ENCODE measurements at regions not wholly inside any gene's neighbourhood (a gene's known extent, or its start where the extent isn't known, plus 50 kb on each side); places are given as distances from the start of the nearest gene placed in this dataset.

DNA sequence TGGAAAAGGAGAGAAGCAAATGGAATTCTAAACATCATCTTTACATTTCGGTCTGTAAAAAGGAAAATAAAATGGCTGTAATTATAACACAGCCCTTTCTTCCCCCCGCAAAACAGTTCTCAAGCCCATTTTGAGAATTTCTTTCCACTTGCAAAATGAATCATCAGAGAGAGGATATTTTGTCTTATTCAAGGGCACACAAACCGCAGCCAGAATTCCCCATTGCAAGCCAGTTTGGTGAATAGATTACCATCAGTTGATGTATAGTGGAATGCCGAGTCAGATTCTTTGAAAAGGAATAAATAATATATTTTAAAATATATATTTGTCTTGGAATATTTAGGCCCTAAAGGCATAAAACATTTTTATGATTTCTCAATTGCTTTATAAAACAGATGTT lies 420.4 kb upstream of the SEMA6D start:
- H3K4me1 ChIP-seq (ENCODE audit: control insufficient read depth in 5 of 5, insufficient read depth in 5 of 5, low read length in 5 of 5), result peaks cover 3 to 23% (median 21%) of the 10 kb centered on the region in 5 donors
- no peak overlapping the region for H3K9ac ChIP-seq (ENCODE audit: low read length in 5 of 5)
- H3K27me3 ChIP-seq (ENCODE audit: control insufficient read depth in 5 of 5, insufficient read depth in 4 of 5, low read length in 5 of 5), result no peaks in the 10 kb centered on the region
- no peak overlapping the region for H3K27ac ChIP-seq (ENCODE audit: low read depth, low read length)
- no peak overlapping the region for H3K4me3 ChIP-seq (ENCODE audit: low read depth in 1 of 5, low read length in 5 of 5)
- H3K9me3 ChIP-seq (ENCODE audit: control insufficient read depth in 5 of 5, low read length in 5 of 5), result no peaks in the 10 kb centered on the region
- H3K36me3 ChIP-seq (ENCODE audit: control insufficient read depth in 5 of 5, insufficient read depth in 5 of 5, low read length in 5 of 5), result no peaks in the 10 kb centered on the region

DNA sequence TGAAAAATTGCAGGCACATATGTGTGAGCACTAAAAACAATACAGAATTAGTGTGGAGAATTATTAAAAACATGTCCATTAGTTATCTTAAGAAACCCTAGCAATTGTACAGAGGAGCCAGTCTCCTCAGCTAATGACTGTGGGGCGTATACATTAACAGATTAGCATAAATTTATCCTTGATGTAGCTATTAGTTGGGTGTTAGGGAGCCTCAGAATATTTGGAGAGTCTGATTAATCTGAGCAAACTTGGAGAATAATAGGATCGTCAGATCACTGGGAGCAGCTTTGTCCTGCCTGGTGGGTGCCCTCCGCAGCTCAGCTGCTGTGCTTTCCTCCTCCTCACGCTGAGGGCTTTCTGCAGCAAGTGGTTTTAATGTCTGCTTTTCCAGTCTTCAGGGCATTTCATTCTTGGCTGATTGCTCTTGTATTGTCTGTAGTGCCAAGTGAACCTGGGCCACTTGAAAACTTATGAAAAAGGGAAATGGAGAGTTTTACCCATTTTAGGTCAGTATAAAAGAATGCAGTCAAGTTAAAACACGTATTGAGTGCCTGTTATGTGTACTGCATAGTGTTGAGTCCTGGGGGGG lies 417.4 kb upstream of the SEMA6D start:
- H3K4me1 ChIP-seq (ENCODE audit: control insufficient read depth in 5 of 5, insufficient read depth in 5 of 5, low read length in 5 of 5), result peaks cover 0 to 1% (median 0%) of the 10 kb centered on the region in 5 donors
- no peak overlapping the region for H3K4me3 ChIP-seq (ENCODE audit: low read depth in 1 of 5, low read length in 5 of 5)
- H3K9me3 ChIP-seq (ENCODE audit: control insufficient read depth in 5 of 5, low read length in 5 of 5), result no peaks in the 10 kb centered on the region
- H3K27me3 ChIP-seq (ENCODE audit: control insufficient read depth in 5 of 5, insufficient read depth in 4 of 5, low read length in 5 of 5), result no peaks in the 10 kb centered on the region
- no peak overlapping the region for H3K27ac ChIP-seq (ENCODE audit: low read depth, low read length)
- no peaks in the 10 kb centered on the region for H3K36me3 ChIP-seq (ENCODE audit: control insufficient read depth in 5 of 5, insufficient read depth in 5 of 5, low read length in 5 of 5)
- H3K9ac ChIP-seq (ENCODE audit: low read length in 5 of 5), result no peak overlapping the region

DNA sequence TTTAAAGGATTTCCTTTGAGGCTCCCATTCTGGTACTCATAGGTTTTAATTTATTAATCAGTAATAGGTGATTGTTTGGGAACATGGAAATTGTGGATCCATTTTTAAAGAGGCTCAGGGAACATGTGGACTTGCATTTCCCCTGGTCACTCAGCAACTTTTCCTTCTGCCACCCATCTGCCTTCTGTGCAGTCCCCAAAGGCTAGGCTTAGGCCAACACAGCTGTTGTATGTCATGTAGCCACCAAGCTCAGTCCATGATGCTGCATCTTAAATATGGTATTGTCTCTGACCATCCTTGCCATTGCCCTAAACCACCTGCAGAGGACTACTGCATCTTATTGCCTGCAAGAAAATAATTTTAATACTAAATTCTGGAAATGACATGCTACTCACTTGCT lies 416.7 kb upstream of the SEMA6D start:
- Histone ChIP-seq H3K4me3 (ENCODE audit: low read depth in 1 of 5, low read length in 5 of 5) (no peak overlapping the region), H3K9ac (ENCODE audit: low read length in 5 of 5) (no peak overlapping the region), H3K36me3 (ENCODE audit: control insufficient read depth in 5 of 5, insufficient read depth in 5 of 5, low read length in 5 of 5) (no peaks in the 10 kb centered on the region), H3K9me3 (ENCODE audit: control insufficient read depth in 5 of 5, low read length in 5 of 5) (no peaks in the 10 kb centered on the region), H3K27ac (ENCODE audit: low read depth, low read length) (no peak overlapping the region), H3K4me1 (ENCODE audit: control insufficient read depth in 5 of 5, insufficient read depth in 5 of 5, low read length in 5 of 5) (no peaks in the 10 kb centered on the region), H3K27me3 (ENCODE audit: control insufficient read depth in 5 of 5, insufficient read depth in 4 of 5, low read length in 5 of 5) (no peaks in the 10 kb centered on the region)

DNA sequence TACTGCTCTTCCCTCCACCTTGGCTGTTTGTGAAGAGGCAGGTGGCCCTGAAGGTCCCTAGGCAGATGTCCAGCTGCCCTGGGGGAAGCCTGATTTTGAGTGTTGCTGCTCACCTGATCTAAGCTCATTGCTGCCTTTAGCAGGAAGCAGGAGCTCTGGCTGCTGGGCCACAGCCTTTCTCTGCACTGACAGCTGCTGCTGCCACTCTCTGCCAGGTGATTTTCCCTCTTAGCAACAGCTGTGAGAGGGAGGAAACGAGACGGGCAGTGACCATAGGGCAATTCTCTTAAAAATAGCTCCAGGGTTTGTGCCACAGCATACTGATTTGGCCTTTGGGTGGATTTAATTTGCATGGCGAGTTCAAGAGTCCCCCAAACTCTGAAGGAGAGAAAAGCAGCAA lies 415.8 kb upstream of the SEMA6D start:
- H3K9ac ChIP-seq (ENCODE audit: low read length in 5 of 5), result no peak overlapping the region
- no peak overlapping the region for H3K27ac ChIP-seq (ENCODE audit: low read depth, low read length)
- no peak overlapping the region for H3K4me3 ChIP-seq (ENCODE audit: low read depth in 1 of 5, low read length in 5 of 5)
- no peaks in the 10 kb centered on the region for H3K36me3 ChIP-seq (ENCODE audit: control insufficient read depth in 5 of 5, insufficient read depth in 5 of 5, low read length in 5 of 5)
- no peaks in the 10 kb centered on the region for H3K27me3 ChIP-seq (ENCODE audit: control insufficient read depth in 5 of 5, insufficient read depth in 4 of 5, low read length in 5 of 5)
- no peaks in the 10 kb centered on the region for H3K4me1 ChIP-seq (ENCODE audit: control insufficient read depth in 5 of 5, insufficient read depth in 5 of 5, low read length in 5 of 5)
- no peaks in the 10 kb centered on the region for H3K9me3 ChIP-seq (ENCODE audit: control insufficient read depth in 5 of 5, low read length in 5 of 5)

DNA sequence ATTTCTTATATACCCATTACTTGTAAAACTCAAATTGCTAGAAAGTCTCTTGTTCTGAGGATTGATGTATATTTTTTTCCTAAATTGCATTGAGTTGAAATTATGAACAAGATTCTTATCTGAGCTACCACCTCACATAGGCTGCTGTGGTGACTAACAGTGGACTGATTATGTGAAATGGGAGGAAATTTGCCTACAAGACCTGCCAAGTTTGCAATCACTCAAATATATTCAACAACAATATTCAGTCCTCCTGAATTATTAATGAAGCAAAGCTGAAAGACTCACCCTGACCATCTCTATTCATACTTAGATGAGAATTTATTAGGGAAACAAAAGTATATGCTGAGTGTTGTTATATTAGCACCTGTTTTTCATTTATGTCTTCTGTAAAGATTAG lies 412.6 kb upstream of the SEMA6D start:
- no peak overlapping the region for H3K4me3 ChIP-seq (ENCODE audit: low read depth in 1 of 5, low read length in 5 of 5)
- no peaks in the 10 kb centered on the region for H3K9me3 ChIP-seq (ENCODE audit: control insufficient read depth in 5 of 5, low read length in 5 of 5)
- no peaks in the 10 kb centered on the region for H3K36me3 ChIP-seq (ENCODE audit: control insufficient read depth in 5 of 5, insufficient read depth in 5 of 5, low read length in 5 of 5)
- H3K27me3 ChIP-seq (ENCODE audit: control insufficient read depth in 5 of 5, insufficient read depth in 4 of 5, low read length in 5 of 5), result no peaks in the 10 kb centered on the region
- H3K27ac ChIP-seq (ENCODE audit: low read depth, low read length), result no peak overlapping the region
- no peak overlapping the region for H3K9ac ChIP-seq (ENCODE audit: low read length in 5 of 5)
- no peaks in the 10 kb centered on the region for H3K4me1 ChIP-seq (ENCODE audit: control insufficient read depth in 5 of 5, insufficient read depth in 5 of 5, low read length in 5 of 5)

DNA sequence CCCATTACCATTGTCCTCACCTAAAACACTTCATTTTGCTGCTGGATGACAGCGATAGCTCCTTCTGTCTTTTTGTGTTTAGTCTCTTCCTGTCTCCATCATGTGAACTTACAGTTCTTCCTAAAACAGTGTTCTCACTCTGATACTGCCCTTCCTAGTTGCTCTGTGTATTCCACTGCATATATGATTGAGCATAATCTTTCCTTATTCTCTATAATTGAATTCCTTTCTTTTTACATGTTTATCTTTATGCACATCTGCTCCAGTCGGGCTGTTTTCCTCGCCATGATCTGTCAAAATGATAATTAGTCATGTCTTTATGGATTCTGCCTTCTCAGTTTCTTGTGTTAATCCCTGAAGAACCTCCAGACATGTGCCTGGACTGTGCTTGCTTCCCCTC lies 405.1 kb upstream of the SEMA6D start:
- Histone ChIP-seq H3K27me3 (ENCODE audit: control insufficient read depth in 5 of 5, insufficient read depth in 4 of 5, low read length in 5 of 5) (no peaks in the 10 kb centered on the region), H3K9ac (ENCODE audit: low read length in 5 of 5) (no peak overlapping the region), H3K4me1 (ENCODE audit: control insufficient read depth in 5 of 5, insufficient read depth in 5 of 5, low read length in 5 of 5) (no peaks in the 10 kb centered on the region), H3K4me3 (ENCODE audit: low read depth in 1 of 5, low read length in 5 of 5) (no peak overlapping the region), H3K27ac (ENCODE audit: low read depth, low read length) (no peak overlapping the region), H3K36me3 (ENCODE audit: control insufficient read depth in 5 of 5, insufficient read depth in 5 of 5, low read length in 5 of 5) (no peaks in the 10 kb centered on the region), H3K9me3 (ENCODE audit: control insufficient read depth in 5 of 5, low read length in 5 of 5) (no peaks in the 10 kb centered on the region)

DNA sequence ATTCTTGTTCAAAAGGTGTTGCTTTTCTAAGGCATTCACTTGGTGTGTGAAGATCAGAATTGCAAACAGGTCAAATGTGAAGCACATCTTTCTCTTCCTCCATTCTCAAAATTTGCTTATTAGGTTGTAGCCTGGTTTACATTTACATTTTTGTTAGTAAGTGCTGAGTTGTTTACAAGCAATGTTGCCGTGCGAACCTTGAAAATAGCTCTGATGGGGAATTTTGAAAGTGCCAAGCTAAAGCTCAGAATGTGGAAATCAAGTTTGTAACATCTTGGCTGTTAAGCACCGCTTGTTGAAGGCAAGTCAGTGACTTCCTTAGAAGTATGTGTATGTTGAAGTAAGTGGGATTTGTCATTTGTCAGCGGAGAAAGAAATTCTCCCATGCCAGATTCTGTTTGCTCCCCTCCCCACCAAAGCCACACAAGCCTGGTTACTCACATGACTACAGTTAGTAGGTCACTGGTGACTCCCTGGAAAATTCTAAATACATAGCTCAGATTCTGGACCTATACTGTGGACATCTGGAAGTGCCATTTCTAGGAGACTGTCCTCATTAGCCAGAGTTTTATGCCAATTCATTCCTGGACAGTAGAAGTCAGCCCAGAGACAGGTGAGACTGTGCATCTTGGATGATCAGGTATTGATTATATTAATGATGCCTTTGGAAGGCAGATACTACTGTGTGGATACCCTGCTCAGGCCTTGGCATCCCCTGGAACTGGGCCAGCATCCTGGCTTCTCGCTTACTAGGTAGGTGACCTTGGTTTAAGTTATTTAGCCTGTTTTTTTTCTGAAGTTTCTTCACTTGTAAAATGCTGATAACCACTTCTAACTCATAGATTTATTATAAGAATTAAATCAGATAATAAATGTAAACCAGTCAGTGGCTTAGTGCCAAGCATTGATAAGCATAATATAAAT lies 390.6 kb upstream of the SEMA6D start:
- H3K36me3 ChIP-seq (ENCODE audit: control insufficient read depth in 5 of 5, insufficient read depth in 5 of 5, low read length in 5 of 5), result no peaks in the 10 kb centered on the region
- H3K4me3 ChIP-seq (ENCODE audit: low read depth in 1 of 5, low read length in 5 of 5), result no peak overlapping the region
- no peak overlapping the region for H3K9ac ChIP-seq (ENCODE audit: low read length in 5 of 5)
- no peaks in the 10 kb centered on the region for H3K27me3 ChIP-seq (ENCODE audit: control insufficient read depth in 5 of 5, insufficient read depth in 4 of 5, low read length in 5 of 5)
- H3K4me1 ChIP-seq (ENCODE audit: control insufficient read depth in 5 of 5, insufficient read depth in 5 of 5, low read length in 5 of 5), result peaks cover 0 to 4% (median 0%) of the 10 kb centered on the region in 5 donors
- H3K9me3 ChIP-seq (ENCODE audit: control insufficient read depth in 5 of 5, low read length in 5 of 5), result no peaks in the 10 kb centered on the region
- H3K27ac ChIP-seq (ENCODE audit: low read depth, low read length), result no peak overlapping the region

DNA sequence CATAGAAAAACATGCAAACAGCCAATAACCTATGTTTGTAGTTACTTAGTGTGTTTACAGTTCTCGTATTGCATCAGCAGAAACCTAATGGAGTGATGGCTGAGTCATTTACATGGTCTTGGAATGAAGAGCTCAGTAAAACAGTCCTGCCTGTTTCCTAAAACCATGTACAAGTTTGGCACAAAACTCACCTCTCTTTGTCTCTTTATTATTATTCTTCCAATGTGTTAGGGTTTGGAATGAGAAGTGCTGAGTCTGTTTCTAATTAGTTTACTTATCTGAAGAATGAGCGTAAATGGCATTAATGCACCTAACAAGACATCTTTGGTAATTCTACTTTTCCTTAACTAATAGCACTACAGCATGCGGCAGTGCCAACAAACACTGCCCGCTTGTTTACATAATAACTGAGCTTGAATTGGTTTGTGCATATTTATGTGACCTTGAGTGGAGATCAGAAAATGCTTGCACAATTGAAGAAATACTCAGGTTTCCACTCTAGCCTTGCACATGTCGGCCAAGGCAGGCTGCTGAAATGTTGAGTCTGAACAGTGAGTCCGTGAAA lies 385.4 kb upstream of the SEMA6D start:
- peaks cover 0 to 12% (median 0%) of the 10 kb centered on the region in 5 donors for H3K4me1 ChIP-seq (ENCODE audit: control insufficient read depth in 5 of 5, insufficient read depth in 5 of 5, low read length in 5 of 5)

DNA sequence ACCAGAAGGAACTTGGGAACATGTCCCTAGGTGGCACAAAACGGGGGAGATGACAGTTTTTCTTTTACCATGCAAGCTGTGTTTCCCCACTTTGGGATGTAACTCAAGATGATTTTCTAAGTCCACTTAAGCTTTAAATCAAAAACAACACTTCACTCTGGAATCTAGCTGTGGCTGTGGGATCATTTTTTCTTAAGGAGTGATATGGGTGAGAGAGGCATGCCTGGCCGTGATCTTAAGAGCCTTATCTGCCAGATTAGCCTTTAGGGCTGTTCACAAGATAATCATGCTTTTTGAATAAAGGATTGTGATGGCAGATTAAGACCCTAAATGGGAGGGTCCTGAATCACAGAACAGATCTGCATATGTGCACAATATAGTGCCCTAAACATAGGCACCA lies 384.8 kb upstream of the SEMA6D start:
- H3K9ac ChIP-seq (ENCODE audit: low read length in 5 of 5), result no peak overlapping the region
- H3K9me3 ChIP-seq (ENCODE audit: control insufficient read depth in 5 of 5, low read length in 5 of 5), result no peaks in the 10 kb centered on the region
- no peak overlapping the region for H3K27ac ChIP-seq (ENCODE audit: low read depth, low read length)
- H3K4me1 ChIP-seq (ENCODE audit: control insufficient read depth in 5 of 5, insufficient read depth in 5 of 5, low read length in 5 of 5), result peaks cover 0 to 12% (median 0%) of the 10 kb centered on the region in 5 donors
- H3K27me3 ChIP-seq (ENCODE audit: control insufficient read depth in 5 of 5, insufficient read depth in 4 of 5, low read length in 5 of 5), result no peaks in the 10 kb centered on the region
- H3K4me3 ChIP-seq (ENCODE audit: low read depth in 1 of 5, low read length in 5 of 5), result no peak overlapping the region
- H3K36me3 ChIP-seq (ENCODE audit: control insufficient read depth in 5 of 5, insufficient read depth in 5 of 5, low read length in 5 of 5), result no peaks in the 10 kb centered on the region

More for the DNA sequence above, 385.4 kb upstream of the SEMA6D start:
- Histone ChIP-seq H3K27ac (ENCODE audit: low read depth, low read length) (no peak overlapping the region), H3K36me3 (ENCODE audit: control insufficient read depth in 5 of 5, insufficient read depth in 5 of 5, low read length in 5 of 5) (no peaks in the 10 kb centered on the region), H3K27me3 (ENCODE audit: control insufficient read depth in 5 of 5, insufficient read depth in 4 of 5, low read length in 5 of 5) (no peaks in the 10 kb centered on the region), H3K9me3 (ENCODE audit: control insufficient read depth in 5 of 5, low read length in 5 of 5) (no peaks in the 10 kb centered on the region), H3K9ac (ENCODE audit: low read length in 5 of 5) (no peak overlapping the region), H3K4me3 (ENCODE audit: low read depth in 1 of 5, low read length in 5 of 5) (no peak overlapping the region)

DNA sequence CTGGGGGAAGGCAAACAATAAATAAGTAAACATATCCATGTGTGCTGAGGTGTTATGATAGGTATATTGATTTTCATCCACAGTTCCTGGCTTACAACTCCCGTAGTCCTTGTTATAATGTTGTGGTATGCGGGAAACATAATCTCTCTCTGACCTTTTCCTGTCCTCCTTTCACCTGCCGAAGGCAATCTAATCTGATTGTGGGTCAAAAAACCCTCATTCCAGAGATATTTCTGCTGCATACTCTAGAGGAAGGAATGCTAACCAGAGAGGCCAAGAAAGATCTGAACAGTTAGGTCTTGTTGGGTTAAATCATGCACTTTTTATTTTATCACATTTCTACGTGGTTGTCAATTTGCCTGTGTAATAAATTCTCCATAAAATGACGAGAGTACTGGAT lies 383.6 kb upstream of the SEMA6D start:
- Histone ChIP-seq H3K9ac (ENCODE audit: low read length in 5 of 5) (no peak overlapping the region), H3K27ac (ENCODE audit: low read depth, low read length) (no peak overlapping the region), H3K4me1 (ENCODE audit: control insufficient read depth in 5 of 5, insufficient read depth in 5 of 5, low read length in 5 of 5) (peaks cover 0 to 12% (median 0%) of the 10 kb centered on the region in 5 donors), H3K9me3 (ENCODE audit: control insufficient read depth in 5 of 5, low read length in 5 of 5) (no peaks in the 10 kb centered on the region), H3K27me3 (ENCODE audit: control insufficient read depth in 5 of 5, insufficient read depth in 4 of 5, low read length in 5 of 5) (no peaks in the 10 kb centered on the region), H3K36me3 (ENCODE audit: control insufficient read depth in 5 of 5, insufficient read depth in 5 of 5, low read length in 5 of 5) (no peaks in the 10 kb centered on the region), H3K4me3 (ENCODE audit: low read depth in 1 of 5, low read length in 5 of 5) (no peak overlapping the region)

All from subcutaneous abdominal adipose tissue (tissue), 5 donors.